Mammary epithelial cell (primary cell): ENCODE measurements at regions not wholly inside any gene's neighbourhood (a gene's known extent, or its start where the extent isn't known, plus 50 kb on each side); places are given as distances from the start of the nearest gene placed in this dataset.
"Not testable (repeated sequence)": the region's sequence is repeated elsewhere in the genome, so short reads cannot be mapped to it uniquely, and the experiment has no call there.

Experiments
- EZH2 ChIP-seq: IDR thresholded peaks from 2 replicates; pipeline ENCODE4 v1.6.1; 2012; ENCODE audit warnings: low read length, inconsistent platforms, borderline replicate concordance
- TF ChIP-seq, protein P1 (sequence below), 2 donors: IDR thresholded peaks in 1 of 2; conservative IDR thresholded peaks in 1 of 2; 2 replicates each; pipeline ENCODE4 v1.5.1; 2011 to 2012; ENCODE audit warnings: inconsistent platforms in 2 of 2, low read length in 2 of 2, mild to moderate bottlenecking in 2 of 2, control low read depth in 1 of 2, low read depth in 1 of 2; ENCODE audit not compliant: insufficient read depth in 1 of 2; ENCODE audit errors: extremely low read depth in 1 of 2

DNA sequence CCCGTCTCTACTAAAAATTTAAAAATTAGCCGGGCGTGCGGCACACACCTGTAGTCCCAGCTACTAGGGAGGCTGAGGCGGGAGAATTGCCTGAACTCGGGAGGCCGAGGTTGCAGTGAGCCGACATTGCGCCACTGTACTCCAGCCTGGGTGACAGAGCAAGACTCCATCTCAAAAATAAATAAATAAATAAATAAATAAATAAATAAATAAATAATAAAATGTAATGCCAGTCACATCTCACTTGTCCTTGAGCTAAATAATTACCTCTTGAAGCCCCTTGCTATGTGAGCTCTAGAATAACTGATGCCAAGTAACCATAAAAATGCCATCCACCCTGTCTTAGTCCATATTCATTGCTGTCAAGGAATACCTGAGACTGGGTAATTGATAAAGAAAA lies 182.3 kb upstream of the ZNF644 start:
- TF ChIP-seq, protein P1, sequence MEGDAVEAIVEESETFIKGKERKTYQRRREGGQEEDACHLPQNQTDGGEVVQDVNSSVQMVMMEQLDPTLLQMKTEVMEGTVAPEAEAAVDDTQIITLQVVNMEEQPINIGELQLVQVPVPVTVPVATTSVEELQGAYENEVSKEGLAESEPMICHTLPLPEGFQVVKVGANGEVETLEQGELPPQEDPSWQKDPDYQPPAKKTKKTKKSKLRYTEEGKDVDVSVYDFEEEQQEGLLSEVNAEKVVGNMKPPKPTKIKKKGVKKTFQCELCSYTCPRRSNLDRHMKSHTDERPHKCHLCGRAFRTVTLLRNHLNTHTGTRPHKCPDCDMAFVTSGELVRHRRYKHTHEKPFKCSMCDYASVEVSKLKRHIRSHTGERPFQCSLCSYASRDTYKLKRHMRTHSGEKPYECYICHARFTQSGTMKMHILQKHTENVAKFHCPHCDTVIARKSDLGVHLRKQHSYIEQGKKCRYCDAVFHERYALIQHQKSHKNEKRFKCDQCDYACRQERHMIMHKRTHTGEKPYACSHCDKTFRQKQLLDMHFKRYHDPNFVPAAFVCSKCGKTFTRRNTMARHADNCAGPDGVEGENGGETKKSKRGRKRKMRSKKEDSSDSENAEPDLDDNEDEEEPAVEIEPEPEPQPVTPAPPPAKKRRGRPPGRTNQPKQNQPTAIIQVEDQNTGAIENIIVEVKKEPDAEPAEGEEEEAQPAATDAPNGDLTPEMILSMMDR (conservative IDR thresholded peaks at IDR 0.05 in 1 of 2, IDR thresholded peaks at IDR 0.05 in 1 of 2; ENCODE audit: extremely low read depth in 1 of 2, insufficient read depth in 1 of 2, low read depth in 1 of 2, low read length in 2 of 2): not testable (repeated sequence)
- not testable (repeated sequence) for TF ChIP-seq EZH2
